HEK293 (cell line): ENCODE measurements at regions not wholly inside any gene's neighbourhood (a gene's known extent, or its start where the extent isn't known, plus 50 kb on each side); places are given as distances from the start of the nearest gene placed in this dataset.

Experiments used
- CTCF ChIP-seq: fragments of 450-650 bp; formaldehyde crosslinking; IDR thresholded peaks from 2 replicates; pipeline ENCODE4 v1.5.1; 2016; ENCODE audit warnings: missing biosample characterization, missing genetic modification characterization
- GLIS1 ChIP-seq: fragments of 450-650 bp; formaldehyde crosslinking; IDR thresholded peaks from 2 replicates; pipeline ENCODE4 v1.5.1; 2016; ENCODE audit warnings: missing biosample characterization, missing genetic modification characterization
- REST ChIP-seq: fragments of 450-650 bp; formaldehyde crosslinking; IDR thresholded peaks from 2 replicates; pipeline ENCODE4 v1.5.1; 2016; ENCODE audit warnings: missing biosample characterization, missing genetic modification characterization
- SCRT2 ChIP-seq: fragments of 450-650 bp; formaldehyde crosslinking; IDR thresholded peaks from 2 replicates; pipeline ENCODE4 v1.5.1; 2016; ENCODE audit warnings: missing biosample characterization, missing genetic modification characterization
- TRIM28 ChIP-seq: IDR thresholded peaks from 2 replicates; pipeline ENCODE4 v1.6.1; 2011; ENCODE audit warnings: low read length, control low read depth, borderline replicate concordance
- ZBTB17 ChIP-seq: fragments of 450-650 bp; formaldehyde crosslinking; IDR thresholded peaks from 2 replicates; pipeline ENCODE4 v1.5.1; 2016; ENCODE audit warnings: missing biosample characterization, missing genetic modification characterization
- ZBTB21 ChIP-seq: fragments of 450-650 bp; formaldehyde crosslinking; IDR thresholded peaks from 2 replicates; pipeline ENCODE4 v1.5.1; 2017; ENCODE audit warnings: missing biosample characterization, missing genetic modification characterization
- ZFP37 ChIP-seq: fragments of 450-650 bp; formaldehyde crosslinking; IDR thresholded peaks from 2 replicates; pipeline ENCODE4 v1.5.1; 2016; ENCODE audit warnings: missing biosample characterization, missing genetic modification characterization
- ZNF138 ChIP-seq: fragments of 450-650 bp; formaldehyde crosslinking; IDR thresholded peaks from 2 replicates; pipeline ENCODE4 v1.5.1; 2016; ENCODE audit warnings: missing biosample characterization, missing genetic modification characterization, borderline replicate concordance
- ZNF16 ChIP-seq: fragments of 450-650 bp; formaldehyde crosslinking; IDR thresholded peaks from 2 replicates; pipeline ENCODE4 v1.5.1; 2016; ENCODE audit warnings: low read depth, missing biosample characterization, missing genetic modification characterization
- ZNF324 ChIP-seq: fragments of 450-650 bp; formaldehyde crosslinking; IDR thresholded peaks from 2 replicates; pipeline ENCODE4 v1.5.1; 2016; ENCODE audit warnings: missing biosample characterization, missing genetic modification characterization
- ZNF623 ChIP-seq: fragments of 450-650 bp; formaldehyde crosslinking; IDR thresholded peaks from 2 replicates; pipeline ENCODE4 v1.5.1; 2016; ENCODE audit warnings: missing biosample characterization, missing genetic modification characterization
- ZSCAN23 ChIP-seq: fragments of 450-650 bp; formaldehyde crosslinking; IDR thresholded peaks from 2 replicates; pipeline ENCODE4 v1.5.1; 2016; ENCODE audit warnings: missing biosample characterization, missing genetic modification characterization
- TF ChIP-seq, protein P1 (sequence below): fragments of 450-650 bp; IDR thresholded peaks from 2 replicates; pipeline ENCODE4 v1.5.1; 2018; ENCODE audit warnings: missing biosample characterization, mild to moderate bottlenecking, missing genetic modification characterization

GRCh38 chr2:216569765-216570164 lies 63.5 kb upstream of the IGFBP2 start:
- TF ChIP-seq ZBTB17 (tag by site-specific recombination), result no peak
- no peak for TF ChIP-seq ZNF324 (tag by site-specific recombination)
- TF ChIP-seq REST (tag by site-specific recombination), result no peak
- TF ChIP-seq CTCF (tag by site-specific recombination), result no peak
- TF ChIP-seq, protein P1, sequence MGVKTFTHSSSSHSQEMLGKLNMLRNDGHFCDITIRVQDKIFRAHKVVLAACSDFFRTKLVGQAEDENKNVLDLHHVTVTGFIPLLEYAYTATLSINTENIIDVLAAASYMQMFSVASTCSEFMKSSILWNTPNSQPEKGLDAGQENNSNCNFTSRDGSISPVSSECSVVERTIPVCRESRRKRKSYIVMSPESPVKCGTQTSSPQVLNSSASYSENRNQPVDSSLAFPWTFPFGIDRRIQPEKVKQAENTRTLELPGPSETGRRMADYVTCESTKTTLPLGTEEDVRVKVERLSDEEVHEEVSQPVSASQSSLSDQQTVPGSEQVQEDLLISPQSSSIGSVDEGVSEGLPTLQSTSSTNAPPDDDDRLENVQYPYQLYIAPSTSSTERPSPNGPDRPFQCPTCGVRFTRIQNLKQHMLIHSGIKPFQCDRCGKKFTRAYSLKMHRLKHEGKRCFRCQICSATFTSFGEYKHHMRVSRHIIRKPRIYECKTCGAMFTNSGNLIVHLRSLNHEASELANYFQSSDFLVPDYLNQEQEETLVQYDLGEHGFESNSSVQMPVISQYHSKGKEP (tag by site-specific recombination), result no peak
- TF ChIP-seq ZBTB21, result no peak
- TF ChIP-seq ZNF623, result no peak
- no peak for TF ChIP-seq GLIS1 (tag by site-specific recombination)
- TF ChIP-seq ZNF138 (tag by site-specific recombination), result no peak
- TF ChIP-seq ZFP37 (tag by site-specific recombination), result no peak
- TF ChIP-seq ZNF16, result no peak
- no peak for TF ChIP-seq SCRT2 (tag by site-specific recombination)
- no peak for TF ChIP-seq TRIM28
- TF ChIP-seq ZSCAN23, result no peak
